Muscle layer of duodenum (tissue), 2 donors: ENCODE measurements at regions not wholly inside any gene's neighbourhood (a gene's known extent, or its start where the extent isn't known, plus 50 kb on each side); places are given as distances from the start of the nearest gene placed in this dataset.

Source experiments
- H3K27ac ChIP-seq: one replicate; pipeline ENCODE4 v1.7.0; 2013; ENCODE audit warnings: mild to moderate bottlenecking, low read length
- H3K27me3 ChIP-seq: one replicate; pipeline ENCODE4 v1.7.0; 2013; ENCODE audit warnings: low read depth, mild to moderate bottlenecking, control low read depth, low read length
- H3K36me3 ChIP-seq, 2 donors: one replicate each; pipeline ENCODE4 v1.7.0; 2013; ENCODE audit warnings: low read length in 2 of 2, control low read depth in 1 of 2, mild to moderate bottlenecking in 1 of 2; ENCODE audit not compliant: insufficient read depth in 2 of 2, control insufficient read depth in 1 of 2
- H3K4me1 ChIP-seq, 2 donors: one replicate each; pipeline ENCODE4 v1.7.0; 2013; ENCODE audit warnings: low read length in 2 of 2, mild to moderate bottlenecking in 2 of 2, control low read depth in 1 of 2, moderate library complexity in 1 of 2; ENCODE audit not compliant: insufficient read depth in 2 of 2, control insufficient read depth in 1 of 2
- H3K4me3 ChIP-seq, 2 donors: one replicate each; pipeline ENCODE4 v1.7.0; 2013; ENCODE audit warnings: low read length in 2 of 2, low read depth in 1 of 2, mild to moderate bottlenecking in 1 of 2
- H3K9me3 ChIP-seq, 2 donors: one replicate each; pipeline ENCODE4 v1.7.0; 2013; ENCODE audit warnings: low read length in 2 of 2, control low read depth in 1 of 2, mild to moderate bottlenecking in 1 of 2; ENCODE audit not compliant: control insufficient read depth in 1 of 2
- donor health status: healthy.

DNA sequence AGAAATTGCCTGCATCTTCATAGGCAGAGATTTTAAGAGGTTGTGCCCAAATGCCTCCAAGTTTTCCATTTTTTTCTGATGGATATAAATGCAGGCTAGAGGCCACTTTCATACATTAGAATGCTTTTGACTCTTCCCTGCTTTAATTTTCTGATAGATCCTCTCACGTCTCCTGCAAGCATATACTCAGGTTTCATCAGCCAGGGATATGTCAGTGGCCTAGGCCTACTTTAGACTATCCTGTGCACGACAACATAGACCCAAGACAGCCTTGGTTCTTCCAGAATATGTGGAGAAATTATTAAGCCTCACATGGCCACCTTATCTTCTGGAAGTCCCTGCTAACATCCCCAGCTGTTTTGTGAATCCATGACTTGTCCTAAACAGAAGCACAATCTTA is 415.9 kb downstream of the TDRD15 start:
- Histone ChIP-seq H3K27ac (no peak overlapping the region), H3K9me3 (peaks cover 5 to 10% of the 10 kb centered on the region in 2 donors), H3K36me3 (no peaks in the 10 kb centered on the region), H3K4me1 (no peaks in the 10 kb centered on the region), H3K27me3 (no peaks in the 10 kb centered on the region), H3K4me3 (no peak overlapping the region)

- no peaks in the 10 kb centered on the region for H3K36me3 ChIP-seq
- H3K4me1 ChIP-seq: no peaks in the 10 kb centered on the region
- H3K27me3 ChIP-seq: no peaks in the 10 kb centered on the region
- no peaks in the 10 kb centered on the region for H3K9me3 ChIP-seq
- H3K4me3 ChIP-seq: no peak overlapping the region
- H3K27ac ChIP-seq: no peak overlapping the region
Observed at GRCh38 chr2:21543630-21544029, 419.9 kb downstream of the TDRD15 start.

GRCh38 chr2:21544392-21544791 is 420.6 kb downstream of the TDRD15 start:
- no peak overlapping the region for H3K27ac ChIP-seq
- H3K4me1 ChIP-seq: no peaks in the 10 kb centered on the region
- H3K4me3 ChIP-seq: no peak overlapping the region

GRCh38 chr2:21552981-21553380 is 429.2 kb downstream of the TDRD15 start:
- H3K4me1 ChIP-seq: no peaks in the 10 kb centered on the region
- no peaks in the 10 kb centered on the region for H3K36me3 ChIP-seq
- no peaks in the 10 kb centered on the region for H3K9me3 ChIP-seq
- no peak overlapping the region for H3K27ac ChIP-seq
- H3K4me3 ChIP-seq: no peak overlapping the region
- H3K27me3 ChIP-seq: no peaks in the 10 kb centered on the region

More at GRCh38 chr2:21544392-21544791, 420.6 kb downstream of the TDRD15 start:
- Histone ChIP-seq H3K9me3 (no peaks in the 10 kb centered on the region), H3K27me3 (no peaks in the 10 kb centered on the region), H3K36me3 (no peaks in the 10 kb centered on the region)

- Histone ChIP-seq H3K4me3 (no peak overlapping the region), H3K36me3 (no peaks in the 10 kb centered on the region), H3K9me3 (no peaks in the 10 kb centered on the region), H3K27me3 (no peaks in the 10 kb centered on the region), H3K4me1 (no peaks in the 10 kb centered on the region), H3K27ac (no peak overlapping the region)
Observed at GRCh38 chr2:21559351-21559750, 435.6 kb downstream of the TDRD15 start.

DNA sequence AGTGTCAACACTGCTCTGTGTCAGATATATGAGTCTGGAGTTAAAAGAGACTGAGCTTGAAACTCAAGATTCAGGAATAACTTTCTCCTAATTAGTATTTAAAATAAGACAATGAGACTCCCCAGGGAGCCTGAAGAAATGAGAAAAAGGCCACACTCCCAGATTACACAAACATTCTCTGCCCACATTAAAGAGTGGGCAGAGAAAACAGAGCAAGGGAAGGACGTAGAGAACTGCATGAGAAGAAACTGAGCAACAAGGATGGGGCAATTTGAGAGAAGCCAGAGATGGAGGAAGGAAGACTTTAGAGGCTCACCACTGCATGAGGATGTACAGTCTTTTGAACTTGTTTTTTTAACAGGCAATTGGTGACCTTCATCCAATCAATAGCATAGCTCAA is 438.2 kb downstream of the TDRD15 start:
- Histone ChIP-seq H3K4me1 (no peaks in the 10 kb centered on the region), H3K4me3 (no peak overlapping the region), H3K36me3 (no peaks in the 10 kb centered on the region), H3K9me3 (no peaks in the 10 kb centered on the region), H3K27me3 (no peaks in the 10 kb centered on the region), H3K27ac (no peak overlapping the region)

- Histone ChIP-seq H3K27ac (no peak overlapping the region), H3K27me3 (no peaks in the 10 kb centered on the region), H3K4me3 (no peak overlapping the region), H3K36me3 (no peaks in the 10 kb centered on the region), H3K9me3 (no peaks in the 10 kb centered on the region), H3K4me1 (no peaks in the 10 kb centered on the region)
Observed at GRCh38 chr2:21567395-21567794, 443.6 kb downstream of the TDRD15 start.

DNA sequence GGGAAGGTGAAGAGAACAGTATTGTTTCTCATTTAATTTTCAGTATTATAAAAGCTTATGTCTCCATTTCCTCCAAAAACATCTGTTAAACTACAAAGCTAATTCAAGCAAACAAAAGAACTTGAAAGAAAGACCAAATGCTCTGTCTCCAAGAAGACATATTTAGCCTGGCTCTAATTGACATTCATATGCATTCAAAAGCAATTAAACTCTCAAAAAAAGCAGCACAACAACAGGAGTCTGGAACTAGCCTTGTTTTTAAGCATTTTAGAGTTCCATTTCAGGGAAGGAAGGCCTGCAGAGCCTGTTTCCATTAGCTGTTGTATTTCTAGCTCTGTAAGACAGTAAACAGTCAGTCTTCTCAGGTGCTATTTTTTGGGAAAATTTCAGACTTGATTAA is 447.9 kb downstream of the TDRD15 start:
- Histone ChIP-seq H3K4me1 (no peaks in the 10 kb centered on the region), H3K9me3 (no peaks in the 10 kb centered on the region), H3K4me3 (no peak overlapping the region), H3K27me3 (no peaks in the 10 kb centered on the region), H3K36me3 (no peaks in the 10 kb centered on the region), H3K27ac (no peak overlapping the region)

- Histone ChIP-seq H3K27me3 (no peaks in the 10 kb centered on the region), H3K9me3 (no peaks in the 10 kb centered on the region), H3K4me3 (no peak overlapping the region), H3K4me1 (no peaks in the 10 kb centered on the region), H3K27ac (no peak overlapping the region), H3K36me3 (no peaks in the 10 kb centered on the region)
Observed at GRCh38 chr2:21580391-21580790, 456.6 kb downstream of the TDRD15 start.

- Histone ChIP-seq H3K27ac (no peak overlapping the region), H3K36me3 (no peaks in the 10 kb centered on the region), H3K9me3 (no peaks in the 10 kb centered on the region), H3K4me1 (no peaks in the 10 kb centered on the region), H3K4me3 (no peak overlapping the region), H3K27me3 (no peaks in the 10 kb centered on the region)
Observed at GRCh38 chr2:21585881-21586280, 462.1 kb downstream of the TDRD15 start.

DNA sequence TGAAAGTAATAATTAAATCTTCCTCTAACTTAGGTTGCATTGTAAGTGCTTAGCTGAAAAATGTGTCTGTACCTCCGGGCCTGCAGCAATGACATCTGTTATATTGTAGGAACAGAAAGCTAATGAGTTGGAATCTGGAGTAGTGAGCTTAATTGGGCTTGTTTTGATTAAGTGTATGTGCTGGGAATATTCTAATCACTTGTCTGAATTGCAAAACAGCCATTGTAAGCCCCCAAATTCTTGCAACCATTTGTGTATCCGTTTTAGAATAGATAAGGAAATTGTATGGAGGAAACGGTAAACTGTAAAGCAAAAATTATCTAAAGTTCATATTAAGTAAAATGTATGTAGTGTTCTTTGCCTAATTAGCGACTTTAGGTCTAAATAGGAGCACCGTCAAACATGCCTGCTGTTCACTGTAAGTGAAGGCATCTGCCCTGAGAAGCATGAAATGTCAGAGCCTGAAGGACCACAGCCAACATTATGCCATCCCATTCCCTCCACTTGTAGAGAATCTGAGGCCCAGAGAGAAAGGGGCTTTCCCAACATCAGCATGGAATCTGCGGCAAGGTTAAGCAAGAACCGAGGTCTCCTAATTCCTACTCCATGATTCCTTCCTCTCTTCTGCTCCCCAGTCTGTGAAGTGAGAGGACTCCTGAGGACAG is 466.4 kb downstream of the TDRD15 start:
- Histone ChIP-seq H3K27me3 (no peaks in the 10 kb centered on the region), H3K4me1 (no peaks in the 10 kb centered on the region), H3K36me3 (no peaks in the 10 kb centered on the region)

DNA sequence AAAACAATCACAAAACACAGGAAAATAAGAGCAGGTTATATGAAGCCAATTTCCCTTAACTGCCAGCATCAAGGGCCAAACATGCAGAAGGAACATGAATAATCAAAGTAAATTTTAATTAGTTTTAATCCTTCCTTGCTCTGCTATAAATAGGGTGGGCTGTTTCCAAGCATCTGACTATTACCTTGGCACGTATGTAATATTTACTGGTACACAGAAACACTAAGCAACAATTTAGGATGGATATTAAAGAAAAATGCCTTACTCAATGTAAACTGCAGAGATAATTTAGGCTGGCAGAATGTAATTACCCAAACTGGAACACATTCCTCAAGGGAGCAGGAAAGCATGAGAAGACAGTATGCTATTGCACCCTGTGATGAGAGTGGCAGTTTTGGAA is 468.2 kb downstream of the TDRD15 start:
- Histone ChIP-seq H3K27ac (no peak overlapping the region), H3K4me1 (no peaks in the 10 kb centered on the region), H3K36me3 (no peaks in the 10 kb centered on the region), H3K9me3 (no peaks in the 10 kb centered on the region), H3K4me3 (no peak overlapping the region), H3K27me3 (no peaks in the 10 kb centered on the region)

More for the DNA sequence above, 466.4 kb downstream of the TDRD15 start:
- Histone ChIP-seq H3K27ac (no peak overlapping the region), H3K4me3 (no peak overlapping the region), H3K9me3 (no peaks in the 10 kb centered on the region)
